ENCODE measurements at regions not wholly inside any gene's neighbourhood (a gene's known extent, or its start where the extent isn't known, plus 50 kb on each side); places are given as distances from the start of the nearest gene placed in this dataset.

GRCh38 chr6:22412994-22413393 lies 116.2 kb upstream of the PRL start:
- no peak for TF ChIP-seq CTCF (IDR thresholded peaks at IDR 0.05; ENCODE audit: low read depth, low read length)
- Histone ChIP-seq H3K4me3 (no peak overlapping the region), H3K27ac (no peak overlapping the region), H3K9me3 (ENCODE audit: low read depth) (no peaks in the 10 kb centered on the region), H3K36me3 (no peaks in the 10 kb centered on the region), H3K27me3 (no peaks in the 10 kb centered on the region), H3K4me1 (ENCODE audit: low read depth) (no peaks in the 10 kb centered on the region)
- DNase-seq (ENCODE audit: low read depth in 1 of 2, low spot score in 1 of 2), result no peak

- Histone ChIP-seq H3K27me3 (no peaks in the 10 kb centered on the region), H3K9me3 (ENCODE audit: low read depth) (no peaks in the 10 kb centered on the region), H3K36me3 (no peaks in the 10 kb centered on the region), H3K27ac (no peak overlapping the region), H3K4me1 (ENCODE audit: low read depth) (no peaks in the 10 kb centered on the region), H3K4me3 (no peak overlapping the region)
- DNase-seq (ENCODE audit: low read depth in 1 of 2, low spot score in 1 of 2), result peak in 1 of 2 donors; percentile 33
- TF ChIP-seq CTCF (IDR thresholded peaks at IDR 0.05; ENCODE audit: low read depth, low read length), result peak; percentile 13
These were observed 117.0 kb upstream of the PRL start for GRCh38 chr6:22413681-22414311.

- Histone ChIP-seq H3K36me3 (no peaks in the 10 kb centered on the region), H3K9me3 (ENCODE audit: low read depth) (no peaks in the 10 kb centered on the region), H3K27ac (no peak overlapping the region), H3K27me3 (no peaks in the 10 kb centered on the region), H3K4me3 (no peak overlapping the region), H3K4me1 (ENCODE audit: low read depth) (no peaks in the 10 kb centered on the region)
- no peak for TF ChIP-seq CTCF (IDR thresholded peaks at IDR 0.05; ENCODE audit: low read depth, low read length)
- no peak for DNase-seq (ENCODE audit: low read depth in 1 of 2, low spot score in 1 of 2)
These were observed 121.9 kb upstream of the PRL start for GRCh38 chr6:22418714-22419113.

- H3K27me3 ChIP-seq, result no peaks in the 10 kb centered on the region
- H3K36me3 ChIP-seq, result no peaks in the 10 kb centered on the region
- H3K4me3 ChIP-seq, result no peak overlapping the region
- no peaks in the 10 kb centered on the region for H3K9me3 ChIP-seq (ENCODE audit: low read depth)
- TF ChIP-seq CTCF (IDR thresholded peaks at IDR 0.05; ENCODE audit: low read depth, low read length), result no peak
- H3K27ac ChIP-seq, result no peak overlapping the region
- H3K4me1 ChIP-seq (ENCODE audit: low read depth), result no peaks in the 10 kb centered on the region
- DNase-seq (ENCODE audit: low read depth in 1 of 2, low spot score in 1 of 2), result peak in 1 of 2 donors; percentile 42
These were observed 124.4 kb upstream of the PRL start for GRCh38 chr6:22421198-22421597.

GRCh38 chr6:22424196-22424595 lies 127.4 kb upstream of the PRL start:
- no peak overlapping the region for H3K4me3 ChIP-seq
- H3K36me3 ChIP-seq, result no peaks in the 10 kb centered on the region
- no peak overlapping the region for H3K27ac ChIP-seq
- no peaks in the 10 kb centered on the region for H3K9me3 ChIP-seq (ENCODE audit: low read depth)
- TF ChIP-seq CTCF (IDR thresholded peaks at IDR 0.05; ENCODE audit: low read depth, low read length), result no peak
- no peaks in the 10 kb centered on the region for H3K4me1 ChIP-seq (ENCODE audit: low read depth)
- H3K27me3 ChIP-seq, result no peaks in the 10 kb centered on the region
- DNase-seq (ENCODE audit: low read depth in 1 of 2, low spot score in 1 of 2), result no peak
